Stimulated activated naive B cell treated with anti-CD40 and anti-IgM and Interleukin-4, amounts not matched to agents 10 μg/mL and 1 μg/mL and 100 μg/mL, for 72 hours (primary cell): ENCODE measurements at regions not wholly inside any gene's neighbourhood (a gene's known extent, or its start where the extent isn't known, plus 50 kb on each side); places are given as distances from the start of the nearest gene placed in this dataset.
"Not testable (repeated sequence)": the region's sequence is repeated elsewhere in the genome, so short reads cannot be mapped to it uniquely, and the experiment has no call there.

Experiments
- ATAC-seq, 2 donors: fragments of 150-1000 bp; cut with Tn5 transposase; replicated peaks; 2 replicates each; pipeline ENCODE4 v1.10.0; 2021; ENCODE audit warnings: moderate library complexity in 1 of 2
- DNase-seq: peaks from one replicate; pipeline ENCODE4 v3.0.0; 2021
- H3K27ac Mint-ChIP-seq: one replicate; pipeline ENCODE4 v1.8.0; 2022; ENCODE audit warnings: mild to moderate bottlenecking, mixed read lengths
- H3K27me3 Mint-ChIP-seq, 2 donors: one replicate each; pipeline ENCODE4 v1.8.0; 2022; ENCODE audit warnings: mixed read lengths in 2 of 2
- H3K36me3 Mint-ChIP-seq, 2 donors: one replicate each; pipeline ENCODE4 v1.8.0; 2022; ENCODE audit warnings: mixed read lengths in 2 of 2, mild to moderate bottlenecking in 1 of 2
- H3K4me1 Mint-ChIP-seq, 2 donors: one replicate each; pipeline ENCODE4 v1.8.0; 2022; ENCODE audit warnings: mixed read lengths in 2 of 2, mild to moderate bottlenecking in 1 of 2
- H3K4me3 Mint-ChIP-seq, 2 donors: one replicate each; pipeline ENCODE4 v1.8.0; 2022; ENCODE audit warnings: mild to moderate bottlenecking in 2 of 2, mixed read lengths in 2 of 2, moderate library complexity in 1 of 2
- H3K9me3 Mint-ChIP-seq, 2 donors: one replicate each; pipeline ENCODE4 v1.8.0; 2022; ENCODE audit warnings: mixed read lengths in 2 of 2, mild to moderate bottlenecking in 1 of 2

DNA sequence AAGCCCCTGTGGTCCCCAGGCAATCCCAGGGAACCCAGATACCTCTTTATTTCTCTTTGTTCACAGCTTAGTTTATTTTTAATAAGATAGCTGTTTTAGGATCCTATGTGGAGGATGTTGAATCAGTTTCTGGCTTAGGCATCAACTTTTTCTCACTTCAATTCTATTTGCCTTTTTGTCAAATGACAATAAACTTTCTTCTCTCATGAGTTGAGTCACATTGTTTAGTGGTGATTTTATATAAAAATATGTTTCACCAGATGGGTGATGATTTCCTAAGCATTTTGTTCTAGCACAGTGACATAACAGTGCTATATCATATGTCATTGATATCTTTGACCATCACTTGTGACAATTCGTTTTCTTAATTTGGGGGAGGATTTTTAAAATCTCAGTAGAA is 198.1 kb upstream of the PUDP start:
- Mint-ChIP-seq H3K4me1 (no peaks in the 10 kb centered on the region), H3K9me3 (no peaks in the 10 kb centered on the region), H3K27me3 (no peaks in the 10 kb centered on the region), H3K27ac (no peak overlapping the region), H3K36me3 (peaks cover 12 to 20% of the 10 kb centered on the region in 2 donors), H3K4me3 (no peak overlapping the region)
- DNase-seq (no peak), ATAC-seq (no peak)

DNA sequence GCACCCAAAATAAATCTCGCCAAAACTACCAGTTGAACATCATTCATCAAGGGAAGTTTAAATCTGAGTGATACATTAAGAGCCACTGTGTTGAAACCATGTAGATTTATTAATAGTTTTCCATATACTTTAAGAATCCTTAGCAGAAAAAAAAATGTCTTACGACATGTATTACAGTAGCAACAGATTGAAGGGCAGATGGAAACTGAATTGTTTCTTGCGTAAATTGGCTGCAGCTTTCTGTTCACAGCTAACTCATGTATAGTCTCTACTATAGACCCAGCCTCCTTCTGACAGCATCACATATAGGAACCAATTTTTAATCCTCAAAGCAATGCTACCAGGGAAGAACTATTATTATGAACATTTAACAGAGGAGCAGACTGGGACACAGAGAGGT is 195.2 kb upstream of the PUDP start:
- DNase-seq (no peak), ATAC-seq (no peak)
- H3K4me1 Mint-ChIP-seq = no peaks in the 10 kb centered on the region
- no peaks in the 10 kb centered on the region for H3K9me3 Mint-ChIP-seq
- H3K4me3 Mint-ChIP-seq = no peak overlapping the region
- H3K27me3 Mint-ChIP-seq = no peaks in the 10 kb centered on the region
- H3K36me3 Mint-ChIP-seq = peaks cover 6 to 15% of the 10 kb centered on the region in 2 donors
- H3K27ac Mint-ChIP-seq = no peak overlapping the region

DNA sequence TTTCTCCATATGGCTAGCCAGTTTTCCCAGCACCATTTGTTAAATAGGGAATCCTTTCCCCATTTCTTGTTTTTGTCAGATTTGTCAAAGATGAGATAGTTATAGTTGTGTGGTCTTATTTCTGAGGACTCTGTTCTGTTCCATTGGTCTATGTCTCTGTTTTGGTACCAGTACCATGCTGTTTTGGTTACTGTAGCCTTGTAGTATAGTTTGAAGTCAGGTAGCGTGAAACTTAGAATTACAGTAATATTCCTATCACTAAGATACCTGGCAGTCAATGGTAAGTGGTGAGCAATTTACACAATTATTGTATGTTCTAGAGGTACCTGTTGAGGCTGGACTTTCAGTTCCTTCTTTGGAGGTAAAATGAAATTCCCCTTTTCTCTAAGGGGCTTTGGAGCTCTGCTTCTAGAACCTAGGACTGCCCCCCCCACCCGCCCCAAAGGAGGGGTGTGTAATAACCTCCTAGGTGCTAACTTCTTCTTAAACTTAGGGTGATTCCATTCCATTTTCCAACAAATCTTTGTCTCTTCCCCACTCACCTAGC is 187.9 kb upstream of the PUDP start:
- H3K27me3 Mint-ChIP-seq, H3K27ac Mint-ChIP-seq, DNase-seq, H3K9me3 Mint-ChIP-seq, H3K4me3 Mint-ChIP-seq, H3K4me1 Mint-ChIP-seq: not testable (repeated sequence)
- ATAC-seq = peak; percentile 51 to 77
- H3K36me3 Mint-ChIP-seq = peaks cover 9 to 23% of the 10 kb centered on the region in 2 donors

DNA sequence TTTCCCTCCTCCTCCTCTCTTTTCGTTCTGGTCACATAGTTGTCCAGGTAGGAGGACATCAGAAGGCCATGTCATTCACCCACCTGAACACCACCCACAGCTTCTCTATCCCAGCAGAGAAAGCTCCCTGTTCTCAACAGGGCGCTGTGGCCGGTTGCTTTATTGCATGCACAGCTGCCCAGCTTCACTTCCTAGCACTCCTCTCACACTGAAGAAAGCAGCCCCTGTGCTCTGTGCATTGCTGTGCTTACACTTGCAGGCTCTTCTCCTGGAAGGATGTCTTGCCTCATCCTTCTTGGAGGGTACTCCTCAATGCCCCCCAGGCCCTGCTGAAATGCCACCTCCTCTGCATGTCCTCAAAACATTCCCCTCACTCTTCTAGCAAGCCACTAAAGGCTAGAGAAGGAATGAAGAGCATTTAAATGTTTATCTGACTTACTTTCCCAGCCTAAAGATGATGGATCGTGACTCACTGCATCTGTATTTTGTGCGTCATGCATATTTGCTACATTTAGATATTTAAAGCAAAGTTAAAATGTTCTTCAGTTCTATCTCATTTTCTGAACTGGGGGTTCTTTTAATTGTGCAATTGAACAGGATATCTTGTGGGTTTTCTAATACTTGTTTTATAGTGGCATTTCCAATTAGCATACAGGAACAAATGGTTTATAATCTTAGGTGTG is 186.4 kb upstream of the PUDP start:
- H3K27ac Mint-ChIP-seq = no peak overlapping the region
- no peaks in the 10 kb centered on the region for H3K27me3 Mint-ChIP-seq
- H3K36me3 Mint-ChIP-seq = peaks cover 9 to 20% of the 10 kb centered on the region in 2 donors
- H3K9me3 Mint-ChIP-seq = peaks cover 2 to 7% of the 10 kb centered on the region in 2 donors
- H3K4me1 Mint-ChIP-seq = peaks cover 0 to 3% of the 10 kb centered on the region in 2 donors
- ATAC-seq (no peak), DNase-seq (no peak)
- no peak overlapping the region for H3K4me3 Mint-ChIP-seq

DNA sequence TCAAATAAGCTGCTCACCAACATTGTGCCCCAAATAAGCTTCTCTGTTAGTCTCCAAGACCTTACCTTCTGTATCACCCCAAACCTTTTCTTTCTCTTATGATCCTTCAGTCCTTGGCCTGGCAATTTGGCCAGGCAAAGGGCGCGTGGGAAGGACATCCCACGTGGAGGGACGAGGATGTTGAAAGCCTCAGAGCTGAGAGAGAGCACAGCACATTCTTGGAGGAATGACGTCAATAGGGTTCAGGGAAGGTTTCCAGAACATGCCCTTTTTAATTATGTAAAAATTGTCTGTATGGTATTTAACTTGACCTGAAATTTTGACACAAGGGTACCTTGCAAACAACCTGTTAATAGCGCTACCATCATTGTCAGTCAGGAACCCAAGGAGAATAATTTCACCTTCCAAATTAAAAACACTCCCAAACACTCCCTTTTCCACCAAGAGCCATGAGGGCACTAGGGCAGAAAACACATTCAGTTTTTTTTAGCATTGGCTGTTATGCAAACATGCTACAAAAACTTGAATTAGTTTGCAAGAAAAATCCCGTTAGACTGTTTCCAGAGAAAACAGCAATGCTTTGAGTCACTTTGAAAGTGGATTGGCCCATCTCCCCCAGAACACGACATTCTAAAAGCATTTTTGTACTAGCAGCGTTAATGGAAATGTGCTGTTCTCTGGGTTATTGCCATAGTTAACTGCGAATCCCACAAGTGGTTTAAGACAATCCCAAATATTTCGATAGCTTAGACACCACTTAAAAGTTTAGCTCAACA is 183.2 kb upstream of the PUDP start:
- Mint-ChIP-seq H3K27ac (no peak overlapping the region), H3K4me3 (no peak overlapping the region), H3K4me1 (peaks cover 0 to 3% of the 10 kb centered on the region in 2 donors), H3K36me3 (peaks cover 18 to 38% of the 10 kb centered on the region in 2 donors), H3K27me3 (no peaks in the 10 kb centered on the region), H3K9me3 (peaks cover 2 to 7% of the 10 kb centered on the region in 2 donors)
- DNase-seq = no peak
- no peak for ATAC-seq

DNA sequence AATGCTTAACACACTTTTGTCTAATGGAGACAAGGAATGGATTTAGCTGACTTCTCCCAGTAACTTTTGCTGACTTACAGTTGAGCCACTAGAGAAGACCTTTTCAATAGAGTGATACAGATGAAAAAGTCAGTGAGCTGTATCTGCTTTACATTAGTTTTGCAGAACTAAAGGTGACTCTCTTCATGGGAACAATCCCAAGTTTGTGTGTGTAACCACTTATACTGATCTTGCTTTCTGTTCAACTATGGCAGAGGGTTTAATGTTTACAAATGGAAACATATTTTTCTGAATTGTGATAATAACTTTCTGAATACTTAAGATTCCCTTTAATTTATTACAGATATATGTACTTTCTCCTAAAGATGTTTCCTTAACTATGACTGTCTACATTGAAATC is 182.6 kb upstream of the PUDP start:
- H3K36me3 Mint-ChIP-seq = peaks cover 20 to 39% of the 10 kb centered on the region in 2 donors
- H3K27ac Mint-ChIP-seq = no peak overlapping the region
- H3K9me3 Mint-ChIP-seq = peaks cover 2 to 7% of the 10 kb centered on the region in 2 donors
- ATAC-seq (no peak), DNase-seq (no peak)
- H3K4me3 Mint-ChIP-seq = no peak overlapping the region
- no peaks in the 10 kb centered on the region for H3K27me3 Mint-ChIP-seq
- H3K4me1 Mint-ChIP-seq = peaks cover 0 to 1% of the 10 kb centered on the region in 2 donors

DNA sequence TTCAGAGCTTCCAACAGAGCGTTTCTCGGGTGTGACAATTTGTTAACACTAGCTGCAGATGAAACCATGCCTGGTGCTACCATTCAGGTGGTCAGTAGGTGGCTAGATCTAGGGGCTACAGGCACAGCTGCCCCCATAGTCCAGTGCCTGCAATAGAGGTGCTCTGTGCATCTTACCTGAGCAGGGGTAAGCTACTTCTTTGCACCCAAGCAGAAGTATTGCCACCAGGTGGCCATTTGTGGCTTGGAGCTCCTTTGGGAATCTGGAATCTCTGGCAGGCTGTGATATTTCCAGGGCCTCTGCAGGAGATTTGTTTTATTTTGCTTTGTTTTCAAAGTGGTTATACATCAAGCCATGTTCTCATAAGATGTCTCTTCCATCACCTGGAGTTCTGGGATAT is 170.7 kb upstream of the PUDP start:
- Mint-ChIP-seq H3K36me3 (peaks cover 0 to 10% of the 10 kb centered on the region in 2 donors), H3K4me3 (no peak overlapping the region), H3K27me3 (no peaks in the 10 kb centered on the region), H3K4me1 (peaks cover 0 to 2% of the 10 kb centered on the region in 2 donors), H3K27ac (no peak overlapping the region), H3K9me3 (no peaks in the 10 kb centered on the region)
- ATAC-seq (no peak), DNase-seq (no peak)

DNA sequence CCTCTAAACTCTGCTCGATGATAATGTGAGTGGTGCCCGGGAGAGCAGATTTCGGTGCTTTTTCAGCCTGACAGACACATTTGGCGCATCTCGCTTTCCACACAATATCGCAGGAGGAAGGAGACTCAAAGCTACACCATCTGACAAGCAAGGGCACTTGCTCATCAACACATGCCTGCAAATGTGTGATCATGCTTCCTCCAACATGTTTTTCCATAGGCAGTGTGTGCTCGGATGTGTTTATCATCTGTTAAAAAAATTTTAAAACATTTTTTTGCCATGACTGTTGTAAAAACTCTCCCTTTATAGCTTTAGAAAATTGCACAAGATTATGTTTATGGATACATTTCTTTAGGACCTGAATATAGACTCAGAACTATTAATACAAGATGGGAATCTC is 170.3 kb upstream of the PUDP start:
- Mint-ChIP-seq H3K4me1 (peaks cover 0 to 2% of the 10 kb centered on the region in 2 donors), H3K36me3 (peaks cover 0 to 10% of the 10 kb centered on the region in 2 donors), H3K27me3 (no peaks in the 10 kb centered on the region), H3K27ac (no peak overlapping the region), H3K9me3 (no peaks in the 10 kb centered on the region), H3K4me3 (no peak overlapping the region)
- ATAC-seq (no peak), DNase-seq (no peak)

DNA sequence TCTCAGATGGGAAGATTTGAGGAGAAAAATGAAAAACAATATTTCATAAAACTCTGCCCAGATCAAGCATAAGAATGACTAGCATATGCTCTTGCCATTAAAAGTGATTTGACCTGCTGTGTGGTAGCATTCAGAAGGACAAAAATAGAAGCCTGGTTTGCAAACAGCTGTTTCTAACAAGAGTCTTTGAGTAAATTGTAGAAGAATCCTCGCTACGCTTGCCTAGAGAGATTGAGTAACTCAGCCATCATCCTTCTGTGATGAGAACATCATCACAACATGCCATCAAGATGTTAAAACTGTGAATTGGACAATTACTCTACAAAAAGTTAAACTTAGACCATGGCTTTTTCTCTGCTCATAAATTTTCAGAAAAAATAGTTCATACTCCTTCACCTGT is 168.9 kb upstream of the PUDP start:
- peaks cover 0 to 9% of the 10 kb centered on the region in 2 donors for H3K36me3 Mint-ChIP-seq
- H3K4me1 Mint-ChIP-seq = peaks cover 0 to 2% of the 10 kb centered on the region in 2 donors
- ATAC-seq = no peak
- H3K27me3 Mint-ChIP-seq = no peaks in the 10 kb centered on the region
- H3K4me3 Mint-ChIP-seq = no peak overlapping the region
- H3K27ac Mint-ChIP-seq = no peak overlapping the region
- no peak for DNase-seq
- H3K9me3 Mint-ChIP-seq = peaks cover 5% of the 10 kb centered on the region in 2 donors

DNA sequence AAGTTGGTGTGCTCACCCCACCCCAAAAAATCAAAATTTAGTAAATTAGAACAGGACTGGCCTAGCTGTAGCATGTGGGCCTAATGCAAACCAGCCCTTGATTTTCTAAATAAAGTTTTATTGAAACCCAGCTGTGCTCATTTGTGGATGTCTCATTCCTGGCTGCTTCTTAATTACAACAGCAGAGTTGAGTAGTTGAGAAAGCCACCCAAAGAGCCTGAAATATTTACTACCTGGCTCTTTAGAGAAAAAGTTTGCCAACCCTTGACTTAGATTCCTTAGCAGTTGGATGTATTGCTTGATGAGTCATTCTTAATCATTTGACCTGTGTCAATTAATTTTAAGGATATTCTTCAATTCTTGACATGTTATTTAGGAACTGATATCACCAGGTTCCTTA is 168.3 kb upstream of the PUDP start:
- H3K36me3 Mint-ChIP-seq = peaks cover 0 to 6% of the 10 kb centered on the region in 2 donors
- DNase-seq (no peak), ATAC-seq (no peak)
- H3K27me3 Mint-ChIP-seq = no peaks in the 10 kb centered on the region
- H3K27ac Mint-ChIP-seq = no peak overlapping the region
- peaks cover 0 to 2% of the 10 kb centered on the region in 2 donors for H3K4me1 Mint-ChIP-seq
- H3K4me3 Mint-ChIP-seq = no peak overlapping the region
- peaks cover 5% of the 10 kb centered on the region in 2 donors for H3K9me3 Mint-ChIP-seq

DNA sequence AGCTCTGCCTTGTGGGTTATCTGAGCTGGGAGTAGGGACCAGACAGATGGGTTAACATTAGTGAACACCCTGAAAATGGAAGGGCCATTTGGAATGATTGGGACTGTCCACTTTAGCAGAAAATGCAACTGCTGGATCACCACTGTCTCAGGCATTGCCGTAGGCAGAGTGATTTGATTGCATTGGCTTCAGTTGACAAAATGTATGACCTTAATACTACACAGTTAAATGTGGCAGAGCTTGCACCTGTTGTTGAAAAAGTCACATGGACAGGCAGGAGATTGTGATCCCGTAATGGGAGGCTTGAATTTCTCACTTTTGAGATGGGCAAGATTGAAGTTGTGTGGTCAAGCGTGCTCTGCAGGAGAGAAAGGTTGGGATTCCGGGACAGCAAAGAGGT is 166.5 kb upstream of the PUDP start:
- no peaks in the 10 kb centered on the region for H3K27me3 Mint-ChIP-seq
- H3K27ac Mint-ChIP-seq = no peak overlapping the region
- DNase-seq = no peak
- H3K4me1 Mint-ChIP-seq = peaks cover 0 to 2% of the 10 kb centered on the region in 2 donors
- ATAC-seq = no peak
- peaks cover 0 to 6% of the 10 kb centered on the region in 2 donors for H3K36me3 Mint-ChIP-seq
- H3K9me3 Mint-ChIP-seq = peaks cover 5% of the 10 kb centered on the region in 2 donors
- H3K4me3 Mint-ChIP-seq = no peak overlapping the region

DNA sequence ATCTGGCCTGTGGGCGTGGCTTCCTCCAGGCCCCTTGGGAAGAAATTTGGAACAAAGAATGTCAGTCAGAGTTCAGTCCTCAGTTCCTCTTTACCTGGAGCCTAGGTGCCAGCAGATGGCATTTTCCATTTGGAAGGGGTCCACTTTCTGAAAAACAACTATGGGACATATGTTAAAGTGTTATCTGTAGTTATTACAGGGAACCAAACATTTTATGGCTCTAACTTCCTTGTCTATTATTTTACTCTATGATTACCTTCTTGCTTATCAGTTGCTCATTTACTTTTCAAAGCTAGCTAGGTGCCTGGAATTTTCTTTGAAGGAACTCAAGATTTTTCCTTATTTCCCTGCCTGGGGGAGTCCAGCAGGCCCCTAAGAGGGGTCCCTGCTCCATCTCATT is 159.8 kb upstream of the PUDP start:
- Mint-ChIP-seq H3K4me1 (no peaks in the 10 kb centered on the region), H3K27ac (no peak overlapping the region), H3K4me3 (no peak overlapping the region), H3K27me3 (no peaks in the 10 kb centered on the region), H3K9me3 (peaks cover 2% of the 10 kb centered on the region in 2 donors), H3K36me3 (peaks cover 11 to 28% of the 10 kb centered on the region in 2 donors)
- no peak for ATAC-seq
- DNase-seq = no peak

DNA sequence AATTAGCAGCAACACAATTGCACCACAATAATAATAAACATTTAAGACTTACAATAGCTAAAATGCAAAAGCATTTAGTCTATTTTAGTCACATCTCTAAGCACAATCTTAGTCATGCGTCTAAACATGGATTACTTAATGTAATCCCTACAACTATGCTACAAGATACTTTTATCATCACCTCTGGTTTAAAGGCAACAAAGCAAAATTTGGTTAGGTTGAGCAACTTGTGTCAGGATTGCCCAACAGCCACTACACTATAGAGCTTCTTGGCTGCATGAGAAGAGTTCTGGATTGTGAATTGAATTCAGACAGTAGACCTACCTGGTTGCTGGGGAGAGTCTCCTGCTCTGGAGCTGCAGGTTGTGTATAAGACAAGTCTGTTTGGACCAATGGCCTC is 146.5 kb upstream of the PUDP start:
- Mint-ChIP-seq H3K27ac (no peak overlapping the region), H3K4me1 (no peaks in the 10 kb centered on the region), H3K36me3 (peaks cover 3 to 12% of the 10 kb centered on the region in 2 donors), H3K9me3 (peaks cover 0 to 4% of the 10 kb centered on the region in 2 donors), H3K4me3 (no peak overlapping the region), H3K27me3 (no peaks in the 10 kb centered on the region)
- ATAC-seq (no peak), DNase-seq (no peak)

DNA sequence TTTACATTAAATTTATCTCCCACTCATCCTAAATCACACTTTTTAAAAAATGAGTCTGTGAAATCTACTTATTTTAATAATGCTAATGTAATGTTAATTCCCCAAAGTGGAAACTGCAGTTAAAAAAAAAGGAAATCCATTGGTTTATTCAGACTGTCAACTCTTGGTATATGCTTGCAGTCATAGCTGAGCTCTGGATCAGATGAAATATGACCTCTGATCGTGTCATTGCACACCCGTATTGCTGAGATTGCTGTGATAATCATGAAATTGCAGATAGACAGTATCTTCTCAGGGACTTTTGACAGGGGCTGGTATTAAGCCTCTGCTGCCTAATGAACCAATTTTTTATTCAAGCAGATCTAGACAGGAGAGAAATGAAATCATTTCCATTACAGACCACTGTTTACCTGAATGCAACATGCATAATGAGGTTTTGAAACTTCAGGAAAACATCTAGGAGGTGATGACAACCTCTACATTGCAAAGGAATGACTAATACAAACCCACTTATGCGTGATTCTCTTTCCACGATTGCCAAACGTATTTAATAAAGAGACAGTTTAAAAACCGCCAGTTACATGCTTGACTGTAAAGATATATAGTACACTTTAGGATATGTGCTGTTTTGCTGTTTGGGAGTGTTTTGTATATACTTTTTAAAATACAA is 138.3 kb upstream of the PUDP start:
- H3K27ac Mint-ChIP-seq = no peak overlapping the region
- H3K9me3 Mint-ChIP-seq = no peaks in the 10 kb centered on the region
- no peaks in the 10 kb centered on the region for H3K27me3 Mint-ChIP-seq
- H3K4me3 Mint-ChIP-seq = no peak overlapping the region
- DNase-seq = no peak
- H3K36me3 Mint-ChIP-seq = peaks cover 0 to 1% of the 10 kb centered on the region in 2 donors
- no peak for ATAC-seq
- no peaks in the 10 kb centered on the region for H3K4me1 Mint-ChIP-seq
